Natural killer cell (primary cell): ENCODE measurements at regions not wholly inside any gene's neighbourhood (a gene's known extent, or its start where the extent isn't known, plus 50 kb on each side); places are given as distances from the start of the nearest gene placed in this dataset.

Experiments
- ATAC-seq, 3 donors: fragments of 150-1000 bp in 2 of 3; fragments of 200-7000 bp in 1 of 3; cut with Tn5 transposase; 1 replicate in 1 of 3; 2 replicates in 2 of 3; pipeline ENCODE4 v1.10.0; 2021; ENCODE audit warnings: mild to moderate bottlenecking in 2 of 3, moderate library complexity in 2 of 3
- DNase-seq, 2 donors: peaks; one replicate each; pipeline versions ENCODE4 v3.0.0 to v3.0.0-alpha.2; 2013 to 2021; ENCODE audit warnings: mixed read lengths in 1 of 2
- H3K27ac ChIP-seq: one replicate; pipeline ENCODE4 v1.5.1; 2013; ENCODE audit warnings: mild to moderate bottlenecking, low read length
- H3K27me3 ChIP-seq: one replicate; pipeline ENCODE4 v1.6.1; 2013; ENCODE audit warnings: low read length; ENCODE audit not compliant: control insufficient read depth, insufficient read depth
- H3K36me3 ChIP-seq: one replicate; pipeline ENCODE4 v1.6.1; 2013; ENCODE audit warnings: low read length; ENCODE audit not compliant: control insufficient read depth, insufficient read depth
- H3K4me1 ChIP-seq: one replicate; pipeline ENCODE4 v1.6.1; 2013; ENCODE audit warnings: low read length; ENCODE audit not compliant: control insufficient read depth, insufficient read depth
- H3K4me3 ChIP-seq: one replicate; pipeline ENCODE4 v1.5.1; 2013; ENCODE audit warnings: low read length
- H3K9me3 ChIP-seq: one replicate; pipeline ENCODE4 v1.6.1; 2013; ENCODE audit warnings: low read length; ENCODE audit not compliant: control insufficient read depth, insufficient read depth
- H3K27ac Mint-ChIP-seq, 2 donors: one replicate each; pipeline ENCODE4 v1.8.0; 2022; ENCODE audit warnings: mild to moderate bottlenecking in 2 of 2, mixed read lengths in 2 of 2, moderate library complexity in 1 of 2
- H3K27me3 Mint-ChIP-seq, 2 donors: one replicate each; pipeline ENCODE4 v1.8.0; 2022; ENCODE audit warnings: low read depth in 2 of 2, mixed read lengths in 2 of 2
- H3K36me3 Mint-ChIP-seq: one replicate; pipeline ENCODE4 v1.8.0; 2022; ENCODE audit warnings: mixed read lengths
- H3K4me1 Mint-ChIP-seq, 2 donors: one replicate each; pipeline ENCODE4 v1.8.0; 2022; ENCODE audit warnings: mixed read lengths in 2 of 2
- H3K4me3 Mint-ChIP-seq: one replicate; pipeline ENCODE4 v1.8.0; 2022; ENCODE audit warnings: mild to moderate bottlenecking, moderate library complexity, mixed read lengths
- H3K9me3 Mint-ChIP-seq, 2 donors: one replicate each; pipeline ENCODE4 v1.8.0; 2022; ENCODE audit warnings: mixed read lengths in 2 of 2
- CTCF ChIP-seq: fragments of 200-600 bp; IDR thresholded peaks from one replicate; pipeline ENCODE4 v1.8.0; 2022; ENCODE audit warnings: antibody characterized with exemption
- WGBS: methylation state at CpG from one replicate; pipeline ENCODE4 v1.1.7; 2013; ENCODE audit warnings: missing lambda C conversion rate; ENCODE audit not compliant: insufficient coverage; 5-methylcytosine and 5-hydroxymethylcytosine counted together
- intact Hi-C: fragments of 100-400 bp; cut with micrococcal nuclease; formaldehyde crosslinking; loops from one replicate; pipeline ENCODE4 v1.14.2; 2022

- no peaks in the 10 kb centered on the region for H3K9me3 ChIP-seq
- H3K4me3 ChIP-seq, result no peak overlapping the region
- no peaks in the 10 kb centered on the region for H3K27me3 ChIP-seq
- no peak overlapping the region for H3K27ac Mint-ChIP-seq
- H3K27ac ChIP-seq, result no peak overlapping the region
- H3K36me3 Mint-ChIP-seq, result no peaks in the 10 kb centered on the region
- no peaks in the 10 kb centered on the region for H3K4me1 ChIP-seq
- H3K9me3 Mint-ChIP-seq, result no peaks in the 10 kb centered on the region
- H3K4me3 Mint-ChIP-seq, result no peak overlapping the region
- no peak for TF ChIP-seq CTCF
- intact Hi-C loops, result no loop called here
- no peak for ATAC-seq
- H3K27me3 Mint-ChIP-seq, result peaks cover 0 to 4% of the 10 kb centered on the region in 2 donors
- H3K36me3 ChIP-seq, result no peaks in the 10 kb centered on the region
- no peaks in the 10 kb centered on the region for H3K4me1 Mint-ChIP-seq
- no peak for DNase-seq
- 76% methylated on average over 6 of the region's 6 CpGs for WGBS
Observed at GRCh38 chr17:56038131-56038530, 115.1 kb upstream of the ANKFN1 start.

DNA sequence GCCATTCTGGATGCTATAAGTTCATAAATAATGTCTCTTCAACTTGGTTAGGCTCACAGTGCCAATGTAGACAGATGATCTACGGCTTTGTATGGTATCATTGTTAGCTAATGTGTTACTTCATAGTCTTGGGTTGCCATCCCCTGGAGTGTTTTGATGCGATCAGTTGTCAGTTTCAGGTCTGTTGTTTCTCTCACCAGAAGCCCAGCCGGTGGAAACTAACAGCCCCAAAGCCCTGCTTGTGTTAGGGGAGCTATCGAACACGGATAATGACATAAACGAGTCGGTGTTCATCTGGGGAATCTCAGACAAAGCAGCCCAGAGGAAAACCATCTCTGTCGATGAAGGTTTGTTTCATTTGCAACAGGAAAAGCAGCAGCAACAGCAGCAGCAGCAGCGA, 107.4 kb upstream of the ANKFN1 start:
- Mint-ChIP-seq H3K36me3 (no peaks in the 10 kb centered on the region), H3K4me3 (no peak overlapping the region), H3K27ac (no peak overlapping the region), H3K4me1 (no peaks in the 10 kb centered on the region), H3K9me3 (no peaks in the 10 kb centered on the region), H3K27me3 (no peaks in the 10 kb centered on the region)
- ATAC-seq, result no peak
- Histone ChIP-seq H3K27ac (no peak overlapping the region), H3K4me3 (no peak overlapping the region), H3K27me3 (no peaks in the 10 kb centered on the region), H3K4me1 (no peaks in the 10 kb centered on the region), H3K36me3 (no peaks in the 10 kb centered on the region), H3K9me3 (no peaks in the 10 kb centered on the region)
- intact Hi-C loops, result no loop called here
- DNase-seq, result no peak
- 63% methylated on average over 9 of the region's 9 CpGs for WGBS
- no peak for TF ChIP-seq CTCF

- no peak overlapping the region for H3K4me3 ChIP-seq
- Mint-ChIP-seq H3K9me3 (peaks cover 2 to 3% of the 10 kb centered on the region in 2 donors), H3K4me1 (no peaks in the 10 kb centered on the region), H3K27ac (no peak overlapping the region), H3K4me3 (no peak overlapping the region), H3K27me3 (no peaks in the 10 kb centered on the region), H3K36me3 (no peaks in the 10 kb centered on the region)
- ATAC-seq, result no peak
- WGBS, result 67% methylated on average over 4 of the region's 5 CpGs
- no peaks in the 10 kb centered on the region for H3K9me3 ChIP-seq
- no peaks in the 10 kb centered on the region for H3K36me3 ChIP-seq
- no peak for DNase-seq
- H3K27ac ChIP-seq, result no peak overlapping the region
- H3K4me1 ChIP-seq, result no peaks in the 10 kb centered on the region
- intact Hi-C loops, result no loop called here
- no peak for TF ChIP-seq CTCF
- no peaks in the 10 kb centered on the region for H3K27me3 ChIP-seq
Observed at GRCh38 chr17:56047331-56047730, 105.9 kb upstream of the ANKFN1 start.

- H3K9me3 Mint-ChIP-seq, result peaks cover 6 to 7% of the 10 kb centered on the region in 2 donors
- ATAC-seq (no peak), DNase-seq (no peak)
- no peaks in the 10 kb centered on the region for H3K27me3 ChIP-seq
- no peak for TF ChIP-seq CTCF
- H3K36me3 Mint-ChIP-seq, result no peaks in the 10 kb centered on the region
- H3K4me1 ChIP-seq, result no peaks in the 10 kb centered on the region
- H3K27ac Mint-ChIP-seq, result no peak overlapping the region
- H3K36me3 ChIP-seq, result no peaks in the 10 kb centered on the region
- no peaks in the 10 kb centered on the region for H3K27me3 Mint-ChIP-seq
- WGBS, result 100% methylated on average over 3 of the region's 3 CpGs
- H3K4me1 Mint-ChIP-seq, result no peaks in the 10 kb centered on the region
- H3K9me3 ChIP-seq, result no peaks in the 10 kb centered on the region
- intact Hi-C loops, result no loop called here
- H3K4me3 Mint-ChIP-seq, result no peak overlapping the region
- no peak overlapping the region for H3K4me3 ChIP-seq
- no peak overlapping the region for H3K27ac ChIP-seq
Observed at GRCh38 chr17:56057869-56058268, 95.4 kb upstream of the ANKFN1 start.
